IMR-90 (cell line): ENCODE measurements at regions not wholly inside any gene's neighbourhood (a gene's known extent, or its start where the extent isn't known, plus 50 kb on each side); places are given as distances from the start of the nearest gene placed in this dataset.

Experiments used
- ATAC-seq: fragments of 200-7000 bp; cut with Tn5 transposase; 2 replicates; pipeline ENCODE4 v1.9.1; 2020; ENCODE audit warnings: low read depth, mild to moderate bottlenecking, moderate library complexity
- BruUV-seq: library from RNA; stranded (reverse); fragments of 400-500 nt; replicated peaks from 2 replicates; lab custom pipeline; 2021; lab: Mats Ljungman, UMichigan
- CTCF ChIA-PET: fragments of 300-600 bp; formaldehyde crosslinking; extraction: SDS; loops from one replicate; lab custom pipeline; 2021; ENCODE audit warnings: antibody characterized with exemption; lab: Yijun Ruan, JAX
- POLR2A ChIA-PET: fragments of 300-600 bp; sonication (Branson Sonifier 250); formaldehyde crosslinking; loops from one replicate; lab custom pipeline; 2022; ENCODE audit warnings: antibody characterized with exemption; ENCODE audit not compliant: unreplicated experiment; lab: Charles Lee
- DNase-seq: peaks from one replicate; pipeline ENCODE4 v3.0.0; 2013
- H2AFZ ChIP-seq: replicated peaks from 2 replicates; pipeline ENCODE3; 2013; ENCODE audit warnings: low read length, mild to moderate bottlenecking; ENCODE audit not compliant: poor library complexity
- H2AK5ac ChIP-seq: 2 replicates; pipeline ENCODE4 v1.6.1; 2013; ENCODE audit warnings: low read depth, low read length, inconsistent platforms
- H2AK9ac ChIP-seq: replicated peaks from 2 replicates; pipeline ENCODE3; 2013; ENCODE audit warnings: mild to moderate bottlenecking, low read depth, low read length, moderate library complexity; ENCODE audit not compliant: poor library complexity
- H2BK120ac ChIP-seq: 2 replicates; pipeline ENCODE4 v1.6.1; 2013; ENCODE audit warnings: low read depth, low read length, inconsistent platforms
- H2BK15ac ChIP-seq: 3 replicates; pipeline ENCODE4 v1.6.1; 2013; ENCODE audit warnings: low read depth, low read length, inconsistent platforms
- H2BK20ac ChIP-seq: 2 replicates; pipeline ENCODE4 v1.6.1; 2013; ENCODE audit warnings: low read depth, mild to moderate bottlenecking, inconsistent platforms, low read length, moderate library complexity
- H2BK5ac ChIP-seq: 2 replicates; pipeline ENCODE4 v1.6.1; 2013; ENCODE audit warnings: mild to moderate bottlenecking, low read depth, low read length, inconsistent platforms; ENCODE audit not compliant: poor library complexity, severe bottlenecking
- H3K14ac ChIP-seq: replicated peaks from 2 replicates; pipeline ENCODE4 v1.6.1; 2013; ENCODE audit warnings: low read depth, low read length, inconsistent platforms
- H3K18ac ChIP-seq: 2 replicates; pipeline ENCODE4 v1.6.1; 2013; ENCODE audit warnings: low read depth, low read length, control low read depth
- H3K23ac ChIP-seq: 2 replicates; pipeline ENCODE4 v1.6.1; 2013; ENCODE audit warnings: low read depth, low read length, inconsistent platforms
- H3K27ac ChIP-seq: 2 replicates; pipeline ENCODE4 v1.5.1; 2013; ENCODE audit warnings: mild to moderate bottlenecking, control low read depth, low read length; ENCODE audit not compliant: insufficient read depth
- H3K27me3 ChIP-seq: 2 replicates; pipeline ENCODE4 v1.6.1; 2013; ENCODE audit warnings: low read length; ENCODE audit not compliant: control insufficient read depth, insufficient read depth
- H3K36me3 ChIP-seq: 2 replicates; pipeline ENCODE4 v1.6.1; 2013; ENCODE audit warnings: low read length, mixed read lengths; ENCODE audit not compliant: control insufficient read depth, insufficient read depth
- H3K4ac ChIP-seq: 2 replicates; pipeline ENCODE4 v1.6.1; 2013; ENCODE audit warnings: low read depth, low read length, inconsistent platforms
- H3K4me1 ChIP-seq: 2 replicates; pipeline ENCODE4 v1.6.1; 2013; ENCODE audit warnings: low read length, mixed read lengths; ENCODE audit not compliant: control insufficient read depth, insufficient read depth
- H3K4me2 ChIP-seq: 2 replicates; pipeline ENCODE4 v1.6.1; 2013; ENCODE audit warnings: low read depth, mild to moderate bottlenecking, control low read depth, low read length, moderate library complexity
- H3K4me3 ChIP-seq: 2 replicates; pipeline ENCODE4 v1.5.1; 2013; ENCODE audit warnings: low read depth, mild to moderate bottlenecking, control low read depth, low read length, moderate library complexity; ENCODE audit not compliant: insufficient read depth
- H3K56ac ChIP-seq: 2 replicates; pipeline ENCODE4 v1.6.1; 2013; ENCODE audit warnings: low read length, inconsistent platforms; ENCODE audit not compliant: insufficient read depth; ENCODE audit errors: extremely low read depth
- H3K79me1 ChIP-seq, 2 experiments: 2 replicates each; pipeline ENCODE4 v1.6.1; 2013; ENCODE audit warnings: low read length in 2 of 2, inconsistent platforms in 1 of 2, low read depth in 1 of 2
- H3K9ac ChIP-seq: 2 replicates; pipeline ENCODE4 v1.6.1; 2013; ENCODE audit warnings: low read depth, low read length, control low read depth
- H3K9me1 ChIP-seq: 2 replicates; pipeline ENCODE4 v1.6.1; 2013; ENCODE audit warnings: low read length, inconsistent platforms; ENCODE audit not compliant: insufficient read depth
- H3K9me3 ChIP-seq: 2 replicates; pipeline ENCODE4 v1.6.1; 2013; ENCODE audit warnings: low read length; ENCODE audit not compliant: control insufficient read depth, insufficient read depth
- H4K20me1 ChIP-seq: 2 replicates; pipeline ENCODE4 v1.6.1; 2013; ENCODE audit warnings: low read length, inconsistent platforms; ENCODE audit not compliant: insufficient read depth
- H4K5ac ChIP-seq: 2 replicates; pipeline ENCODE4 v1.6.1; 2013; ENCODE audit warnings: mild to moderate bottlenecking, low read depth, low read length, control low read depth
- H4K8ac ChIP-seq, 2 experiments: 2 replicates each; pipeline ENCODE4 v1.6.1; 2013; ENCODE audit warnings: low read depth in 2 of 2, low read length in 2 of 2, control low read depth in 1 of 2, inconsistent platforms in 1 of 2
- H4K91ac ChIP-seq: 2 replicates; pipeline ENCODE4 v1.6.1; 2013; ENCODE audit warnings: low read depth, low read length, inconsistent platforms; ENCODE audit not compliant: insufficient read depth
- BHLHE40 ChIP-seq: fragments of 150-350 bp; IDR thresholded peaks from 2 replicates; pipeline ENCODE4 v1.6.1; 2016; ENCODE audit warnings: mild to moderate bottlenecking, low read depth, low read length
- CEBPB ChIP-seq: IDR thresholded peaks from 2 replicates; pipeline ENCODE4 v1.6.1; 2012; ENCODE audit warnings: low read depth, low read length, improper control_type of control experiment
- CHD1 ChIP-seq: IDR thresholded peaks from 2 replicates; pipeline ENCODE4 v1.6.1; 2012; ENCODE audit warnings: low read depth, low read length, improper control_type of control experiment
- FOS ChIP-seq: fragments of 150-350 bp; IDR thresholded peaks from 2 replicates; pipeline ENCODE4 v1.6.1; 2016; ENCODE audit warnings: low read depth, low read length
- MAFK ChIP-seq: IDR thresholded peaks from 2 replicates; pipeline ENCODE4 v1.6.1; 2012; ENCODE audit warnings: low read depth, low read length, improper control_type of control experiment
- MAZ ChIP-seq: IDR thresholded peaks from 2 replicates; pipeline ENCODE4 v1.6.1; 2012; ENCODE audit warnings: low read depth, mild to moderate bottlenecking, low read length, improper control_type of control experiment, moderate library complexity, borderline replicate concordance
- MXI1 ChIP-seq: IDR thresholded peaks from 2 replicates; pipeline ENCODE4 v1.6.1; 2012; ENCODE audit warnings: low read depth, mild to moderate bottlenecking, low read length, moderate library complexity, borderline replicate concordance
- NFE2L2 ChIP-seq: fragments of 150-350 bp; IDR thresholded peaks from 2 replicates; pipeline ENCODE4 v1.6.1; 2016; ENCODE audit warnings: low read depth, mild to moderate bottlenecking, low read length
- POLR2A ChIP-seq: IDR thresholded peaks from 2 replicates; pipeline ENCODE4 v1.6.1; 2012; ENCODE audit warnings: mild to moderate bottlenecking, low read depth, low read length
- RAD21 ChIP-seq: IDR thresholded peaks from 2 replicates; pipeline ENCODE4 v1.6.1; 2012; ENCODE audit warnings: low read length, improper control_type of control experiment
- RCOR1 ChIP-seq: IDR thresholded peaks from 2 replicates; pipeline ENCODE4 v1.6.1; 2012; ENCODE audit warnings: mild to moderate bottlenecking, low read length, improper control_type of control experiment; ENCODE audit not compliant: insufficient replicate concordance
- RFX5 ChIP-seq: IDR thresholded peaks from 2 replicates; pipeline ENCODE4 v1.8.0; 2012; ENCODE audit warnings: low read depth, mild to moderate bottlenecking, low read length, moderate library complexity
- SMC3 ChIP-seq: fragments of 150-350 bp; IDR thresholded peaks from 2 replicates; pipeline ENCODE4 v1.6.1; 2016; ENCODE audit warnings: low read depth, mild to moderate bottlenecking, antibody characterized with exemption, low read length, moderate library complexity
- dilution Hi-C: fragments of 300-500 bp; cut with HindIII; formaldehyde crosslinking; loops from one replicate; pipeline ENCODE4 v1.14.3; 2018; ENCODE audit warnings: low sequenced_read_pairs; ENCODE audit not compliant: unreplicated experiment
- in situ Hi-C: fragments of 300-500 bp; cut with MboI; formaldehyde crosslinking; loops from 3 replicates; pipeline ENCODE4 v1.14.3; 2019; ENCODE audit warnings: low sequenced_read_pairs, inconsistent platforms, mixed read lengths
- intact Hi-C: fragments of 100-400 bp; cut with micrococcal nuclease; formaldehyde crosslinking; loops from 2 replicates; pipeline ENCODE4 v1.10.0; 2022
- TF ChIP-seq, protein P1 (sequence below): fragments of 150-350 bp; IDR thresholded peaks from 2 replicates; pipeline ENCODE4 v1.6.1; 2017; ENCODE audit warnings: mild to moderate bottlenecking, antibody characterized with exemption, low read length, low read depth
- TF ChIP-seq, protein P2 (sequence below): fragments of 150-350 bp; IDR thresholded peaks from 2 replicates; pipeline ENCODE4 v1.6.1; 2016; ENCODE audit warnings: low read depth, mild to moderate bottlenecking, low read length, moderate library complexity, borderline replicate concordance

DNA sequence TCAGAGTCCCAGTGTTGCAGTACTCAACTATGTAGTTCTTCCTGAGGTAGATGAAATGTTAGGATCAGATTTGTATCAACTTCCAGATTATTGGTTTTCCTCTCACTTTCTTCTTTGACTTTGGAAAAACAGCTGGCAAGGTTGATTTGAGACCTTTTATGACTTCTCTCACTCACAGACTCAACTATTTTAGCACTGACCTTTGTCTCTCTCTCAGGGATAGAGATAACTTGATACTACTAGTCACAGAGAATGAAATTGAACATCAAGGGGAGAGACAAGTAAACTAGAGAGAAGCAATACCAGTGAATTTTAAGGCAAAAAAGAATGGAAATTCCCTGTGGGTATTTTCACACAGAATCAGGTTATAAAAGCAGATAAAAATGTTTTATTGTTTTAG lies 159.7 kb upstream of the B3GALT2 start:
- Histone ChIP-seq H2AFZ (no peak overlapping the region), H3K79me1 (no peaks in the 10 kb centered on the region), H4K91ac (no peak overlapping the region), H4K20me1 (no peaks in the 10 kb centered on the region), H4K8ac (no peak overlapping the region), H3K27me3 (no peaks in the 10 kb centered on the region), H3K4ac (no peak overlapping the region), H3K56ac (no peak overlapping the region), H2BK15ac (no peak overlapping the region), H3K18ac (no peak overlapping the region), H3K4me2 (no peak overlapping the region), H3K36me3 (no peaks in the 10 kb centered on the region), H3K9me1 (no peaks in the 10 kb centered on the region), H3K27ac (no peak overlapping the region), H2BK120ac (no peak overlapping the region), H3K23ac (no peak overlapping the region), H3K9me3 (no peaks in the 10 kb centered on the region), H4K5ac (no peak overlapping the region), H3K14ac (no peak overlapping the region), H3K4me1 (peaks cover 8% of the 10 kb centered on the region), H2AK9ac (no peak overlapping the region), H2BK5ac (no peak overlapping the region), H2AK5ac (no peak overlapping the region), H2BK20ac (no peak overlapping the region), H3K9ac (no peak overlapping the region), H3K4me3 (no peak overlapping the region)
- no TSS peak for BruUV-seq
- ChIA-PET POLR2A (no interaction called here), CTCF (interaction anchor here (0.5 to 0.6 kb wide), 2 partner anchors 21 to 421 kb away, joined by 3 to 4 read pairs; no protein-coding TSS in a partner anchor)
- TF ChIP-seq NFE2L2, result no peak
- no peak for TF ChIP-seq RFX5
- TF ChIP-seq MAFK, result no peak
- no peak for TF ChIP-seq CHD1
- no peak for TF ChIP-seq SMC3
- TF ChIP-seq, protein P1, sequence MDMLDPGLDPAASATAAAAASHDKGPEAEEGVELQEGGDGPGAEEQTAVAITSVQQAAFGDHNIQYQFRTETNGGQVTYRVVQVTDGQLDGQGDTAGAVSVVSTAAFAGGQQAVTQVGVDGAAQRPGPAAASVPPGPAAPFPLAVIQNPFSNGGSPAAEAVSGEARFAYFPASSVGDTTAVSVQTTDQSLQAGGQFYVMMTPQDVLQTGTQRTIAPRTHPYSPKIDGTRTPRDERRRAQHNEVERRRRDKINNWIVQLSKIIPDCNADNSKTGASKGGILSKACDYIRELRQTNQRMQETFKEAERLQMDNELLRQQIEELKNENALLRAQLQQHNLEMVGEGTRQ, result no peak
- no peak for TF ChIP-seq MXI1
- TF ChIP-seq RCOR1, result no peak
- TF ChIP-seq, protein P2, sequence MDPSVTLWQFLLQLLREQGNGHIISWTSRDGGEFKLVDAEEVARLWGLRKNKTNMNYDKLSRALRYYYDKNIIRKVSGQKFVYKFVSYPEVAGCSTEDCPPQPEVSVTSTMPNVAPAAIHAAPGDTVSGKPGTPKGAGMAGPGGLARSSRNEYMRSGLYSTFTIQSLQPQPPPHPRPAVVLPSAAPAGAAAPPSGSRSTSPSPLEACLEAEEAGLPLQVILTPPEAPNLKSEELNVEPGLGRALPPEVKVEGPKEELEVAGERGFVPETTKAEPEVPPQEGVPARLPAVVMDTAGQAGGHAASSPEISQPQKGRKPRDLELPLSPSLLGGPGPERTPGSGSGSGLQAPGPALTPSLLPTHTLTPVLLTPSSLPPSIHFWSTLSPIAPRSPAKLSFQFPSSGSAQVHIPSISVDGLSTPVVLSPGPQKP, result no peak
- no peak for TF ChIP-seq BHLHE40
- no peak for TF ChIP-seq CEBPB
- TF ChIP-seq POLR2A, result no peak
- no peak for TF ChIP-seq FOS
- TF ChIP-seq RAD21, result no peak
- no peak for TF ChIP-seq MAZ
- dilution Hi-C loops (no loop called here), in situ Hi-C loops (no loop called here), intact Hi-C loops (no loop called here)
- ATAC-seq, result no peak
- DNase-seq, result no peak
